Suprapubic skin (tissue), 4 donors: ENCODE measurements at regions not wholly inside any gene's neighbourhood (a gene's known extent, or its start where the extent isn't known, plus 50 kb on each side); places are given as distances from the start of the nearest gene placed in this dataset.

Source experiments
- DNase-seq, 2 donors: peaks; one replicate each; pipeline ENCODE4 v3.0.0-alpha.2; 2019; ENCODE audit warnings: low spot score in 2 of 2
- H3K27ac ChIP-seq: fragments of 200-600 bp; sonication (generic); one replicate; pipeline ENCODE4 v1.5.1; 2019
- H3K27me3 ChIP-seq: fragments of 200-600 bp; sonication (generic); one replicate; pipeline ENCODE4 v1.5.1; 2019
- H3K36me3 ChIP-seq: fragments of 200-600 bp; sonication (generic); one replicate; pipeline ENCODE4 v1.5.1; 2019
- H3K4me1 ChIP-seq: fragments of 200-600 bp; sonication (generic); one replicate; pipeline ENCODE4 v1.5.1; 2019
- H3K4me3 ChIP-seq: fragments of 200-600 bp; sonication (generic); one replicate; pipeline ENCODE4 v1.5.1; 2019; ENCODE audit warnings: mild to moderate bottlenecking
- H3K9me3 ChIP-seq: fragments of 200-600 bp; sonication (generic); one replicate; pipeline ENCODE4 v1.5.1; 2019
- CTCF ChIP-seq, 2 donors: fragments of 200-600 bp in 1 of 2; fragments of 450-650 bp in 1 of 2; sonication (generic) in 1 of 2; IDR thresholded peaks; one replicate each; pipeline ENCODE4 v1.5.1; 2016 to 2019; ENCODE audit warnings: antibody characterized with exemption in 2 of 2, mild to moderate bottlenecking in 1 of 2, moderate library complexity in 1 of 2
- EP300 ChIP-seq: sonication (generic); formaldehyde crosslinking; IDR thresholded peaks from one replicate; pipeline ENCODE4 v1.6.1; 2017; ENCODE audit warnings: antibody characterized with exemption
- POLR2A ChIP-seq, 2 donors: fragments of 450-650 bp; IDR thresholded peaks; one replicate each; pipeline ENCODE4 v1.6.1; 2017; ENCODE audit warnings: antibody characterized with exemption in 2 of 2, mild to moderate bottlenecking in 2 of 2, moderate library complexity in 2 of 2
- POLR2AphosphoS5 ChIP-seq, 3 donors: sonication (generic); formaldehyde crosslinking; IDR thresholded peaks; one replicate each; pipeline ENCODE4 v1.6.1; 2017; ENCODE audit warnings: antibody characterized with exemption in 3 of 3
- WGBS: methylation state at CpG from one replicate; pipeline ENCODE4 v1.1.5; 2018; 5-methylcytosine and 5-hydroxymethylcytosine counted together

GRCh38 chr12:125491553-125491952 lies 426.3 kb downstream of the AACS start:
- Histone ChIP-seq H3K36me3 (no peaks in the 10 kb centered on the region), H3K4me3 (no peak overlapping the region), H3K27ac (no peak overlapping the region), H3K4me1 (no peaks in the 10 kb centered on the region), H3K27me3 (no peaks in the 10 kb centered on the region), H3K9me3 (no peaks in the 10 kb centered on the region)
- 93% methylated on average over 7 of the region's 7 CpGs for WGBS
- no peak for DNase-seq
- no peak for TF ChIP-seq POLR2AphosphoS5 (IDR thresholded peaks at IDR 0.05)
- TF ChIP-seq POLR2A (IDR thresholded peaks at IDR 0.05): no peak
- TF ChIP-seq CTCF (IDR thresholded peaks at IDR 0.05): no peak
- no peak for TF ChIP-seq EP300

GRCh38 chr12:125492354-125493270 lies 427.4 kb downstream of the AACS start:
- TF ChIP-seq POLR2AphosphoS5 (IDR thresholded peaks at IDR 0.05): no peak
- no peak for TF ChIP-seq POLR2A (IDR thresholded peaks at IDR 0.05)
- TF ChIP-seq CTCF (IDR thresholded peaks at IDR 0.05): no peak
- no peak for TF ChIP-seq EP300
- DNase-seq: no peak
- H3K9me3 ChIP-seq: no peaks in the 10 kb centered on the region
- H3K27ac ChIP-seq: no peak overlapping the region
- no peaks in the 10 kb centered on the region for H3K36me3 ChIP-seq
- no peak overlapping the region for H3K4me3 ChIP-seq
- WGBS: 82% methylated on average over 14 of the region's 20 CpGs
- H3K27me3 ChIP-seq: no peaks in the 10 kb centered on the region
- H3K4me1 ChIP-seq: no peaks in the 10 kb centered on the region

- no peak for TF ChIP-seq EP300
- no peak for TF ChIP-seq CTCF (IDR thresholded peaks at IDR 0.05)
- no peak for TF ChIP-seq POLR2AphosphoS5 (IDR thresholded peaks at IDR 0.05)
- no peak for TF ChIP-seq POLR2A (IDR thresholded peaks at IDR 0.05)
- Histone ChIP-seq H3K27me3 (no peaks in the 10 kb centered on the region), H3K4me3 (no peak overlapping the region), H3K27ac (no peak overlapping the region), H3K4me1 (no peaks in the 10 kb centered on the region), H3K9me3 (no peaks in the 10 kb centered on the region), H3K36me3 (no peaks in the 10 kb centered on the region)
- no peak for DNase-seq
- WGBS: 82% methylated on average over 14 of the region's 14 CpGs
These were observed 428.6 kb downstream of the AACS start for GRCh38 chr12:125493704-125494308.

- no peak for DNase-seq
- H3K36me3 ChIP-seq: no peaks in the 10 kb centered on the region
- no peaks in the 10 kb centered on the region for H3K27me3 ChIP-seq
- H3K4me1 ChIP-seq: no peaks in the 10 kb centered on the region
- 50% methylated on average over 6 of the region's 6 CpGs for WGBS
- H3K4me3 ChIP-seq: no peak overlapping the region
- no peak for TF ChIP-seq POLR2AphosphoS5 (IDR thresholded peaks at IDR 0.05)
- H3K27ac ChIP-seq: no peak overlapping the region
- no peaks in the 10 kb centered on the region for H3K9me3 ChIP-seq
These were observed 437.9 kb downstream of the AACS start for GRCh38 chr12:125503128-125503527.

- no peaks in the 10 kb centered on the region for H3K27me3 ChIP-seq
- H3K9me3 ChIP-seq: no peaks in the 10 kb centered on the region
- no peak overlapping the region for H3K4me3 ChIP-seq
- H3K4me1 ChIP-seq: no peaks in the 10 kb centered on the region
- H3K27ac ChIP-seq: no peak overlapping the region
- 92% methylated on average over 2 of the region's 6 CpGs for WGBS
- TF ChIP-seq EP300: no peak
- TF ChIP-seq CTCF (IDR thresholded peaks at IDR 0.05): no peak
- TF ChIP-seq POLR2A (IDR thresholded peaks at IDR 0.05): no peak
- no peak for TF ChIP-seq POLR2AphosphoS5 (IDR thresholded peaks at IDR 0.05)
- no peaks in the 10 kb centered on the region for H3K36me3 ChIP-seq
- DNase-seq: no peak
These were observed 444.0 kb downstream of the AACS start for GRCh38 chr12:125509195-125509594.
